Adrenal gland (tissue), 9 donors: ENCODE measurements at regions not wholly inside any gene's neighbourhood (a gene's known extent, or its start where the extent isn't known, plus 50 kb on each side); places are given as distances from the start of the nearest gene placed in this dataset.

Experiments
- DNase-seq, 7 donors: peaks; one replicate each; pipeline ENCODE4 v3.0.0-alpha.2; 2019 to 2020
- H3K27ac ChIP-seq, 5 donors: fragments of 200-600 bp; sonication (generic) in 4 of 5; 1 replicate in 3 of 5; 2 replicates in 2 of 5; pipeline versions ENCODE4 v1.5.1 to v1.8.0; 2016 to 2020; ENCODE audit warnings: mild to moderate bottlenecking in 1 of 5
- H3K27me3 ChIP-seq: fragments of 200-600 bp; 2 replicates; pipeline ENCODE4 v1.8.0; 2021
- H3K36me3 ChIP-seq, 2 donors: fragments of 200-600 bp; replicated peaks in 1 of 2; 1 replicate in 1 of 2; 2 replicates in 1 of 2; pipeline versions ENCODE4 v1.5.1 to v1.8.0; 2018 to 2022
- H3K4me1 ChIP-seq, 2 donors: fragments of 200-600 bp; replicated peaks in 1 of 2; 1 replicate in 1 of 2; 2 replicates in 1 of 2; pipeline versions ENCODE4 v1.5.1 to v1.8.0; 2018 to 2021
- H3K4me3 ChIP-seq, 4 donors: fragments of 200-600 bp; sonication (generic) in 3 of 4; one replicate each; pipeline ENCODE4 v1.5.1; 2016 to 2018
- H3K9me3 ChIP-seq, 3 donors: fragments of 200-600 bp; sonication (generic) in 1 of 3; replicated peaks in 1 of 3; 1 replicate in 2 of 3; 2 replicates in 1 of 3; pipeline versions ENCODE4 v1.5.1 to v1.8.0; 2016 to 2021
- CTCF ChIP-seq, 6 experiments: fragments of 450-650 bp in 4 of 6; fragments of 200-600 bp in 2 of 6; sonication (generic) in 1 of 6; IDR thresholded peaks; 1 replicate in 5 of 6; 2 replicates in 1 of 6; pipeline versions ENCODE4 v1.5.1 to v1.8.0; 2016 to 2021; ENCODE audit warnings: antibody characterized with exemption in 6 of 6, mild to moderate bottlenecking in 2 of 6, moderate library complexity in 1 of 6
- POLR2A ChIP-seq, 2 donors: fragments of 450-650 bp; IDR thresholded peaks; one replicate each; pipeline ENCODE4 v1.6.1; 2017; ENCODE audit warnings: antibody characterized with exemption in 2 of 2, mild to moderate bottlenecking in 2 of 2, moderate library complexity in 1 of 2
- WGBS, 4 donors: extraction: QIAGEN DNeasy Blood & Tissue Kit in 2 of 4; methylation state at CpG; one replicate each; pipeline versions ENCODE4 v1.1.5 to v1.1.7; 2013 to 2017; 5-methylcytosine and 5-hydroxymethylcytosine counted together
- intact Hi-C, 2 donors: fragments of 100-400 bp; cut with DNase I; formaldehyde crosslinking; loops; one replicate each; pipeline versions ENCODE4 v1.14.1 to v1.15.0; 2022 to 2023
- small RNA-seq, 2 donors: library from RNA; depleted of rRNA; stranded (forward); fragments of <200 nt; gene quantifications; one replicate each; pipeline ENCODE3, GENCODE V24; 2016
- donor health status: healthy with polysubstance abuse.
- donor health status: Bipolar disorder and iron deficiency.
- donor health status: DM: yes; HTN: yes; CAD: no.
- donor health status: DM: no; HTN: no; CAD: no.
- donor health status: DM: no; HTN: no; CAD: no.

GRCh38 chr4:158458271-158458895, 63.3 kb upstream of the RXFP1 start:
- no peak overlapping the region for H3K4me3 ChIP-seq
- no peak for TF ChIP-seq POLR2A (IDR thresholded peaks at IDR 0.05)
- TF ChIP-seq CTCF (IDR thresholded peaks at IDR 0.05) = no peak
- no peaks in the 10 kb centered on the region for H3K9me3 ChIP-seq
- no peak overlapping the region for H3K27ac ChIP-seq
- no peak for DNase-seq
- intact Hi-C loops = no loop called here
- H3K27me3 ChIP-seq = no peaks in the 10 kb centered on the region
- H3K4me1 ChIP-seq = no peaks in the 10 kb centered on the region
- WGBS, 4 donors = 87 to 94% (median 91%) methylated on average over 2 of the region's 2 CpGs
- no peaks in the 10 kb centered on the region for H3K36me3 ChIP-seq

- no peak overlapping the region for H3K4me3 ChIP-seq
- no peaks in the 10 kb centered on the region for H3K4me1 ChIP-seq
- no peak for TF ChIP-seq CTCF (IDR thresholded peaks at IDR 0.05)
- TF ChIP-seq POLR2A (IDR thresholded peaks at IDR 0.05) = no peak
- DNase-seq = no peak
- no peaks in the 10 kb centered on the region for H3K36me3 ChIP-seq
- H3K27ac ChIP-seq = no peak overlapping the region
- intact Hi-C loops = no loop called here
- no peaks in the 10 kb centered on the region for H3K27me3 ChIP-seq
- no peaks in the 10 kb centered on the region for H3K9me3 ChIP-seq
These were observed 62.4 kb upstream of the RXFP1 start for GRCh38 chr4:158459085-158459820.

GRCh38 chr4:158461336-158461735, 60.3 kb upstream of the RXFP1 start:
- no peak overlapping the region for H3K4me3 ChIP-seq
- WGBS, 4 donors = 58 to 85% (median 68%) methylated on average over 2 of the region's 2 CpGs
- no peaks in the 10 kb centered on the region for H3K4me1 ChIP-seq
- DNase-seq = no peak
- no peaks in the 10 kb centered on the region for H3K27me3 ChIP-seq
- intact Hi-C loops = no loop called here
- no peaks in the 10 kb centered on the region for H3K9me3 ChIP-seq
- no peak overlapping the region for H3K27ac ChIP-seq
- H3K36me3 ChIP-seq = no peaks in the 10 kb centered on the region
- TF ChIP-seq POLR2A (IDR thresholded peaks at IDR 0.05) (no peak), CTCF (IDR thresholded peaks at IDR 0.05) (no peak)

- H3K36me3 ChIP-seq = no peaks in the 10 kb centered on the region
- intact Hi-C loops = no loop called here
- H3K27ac ChIP-seq = no peak overlapping the region
- no peak for TF ChIP-seq POLR2A (IDR thresholded peaks at IDR 0.05)
- no peak for TF ChIP-seq CTCF (IDR thresholded peaks at IDR 0.05)
- no peak for DNase-seq
- H3K27me3 ChIP-seq = no peaks in the 10 kb centered on the region
- H3K4me3 ChIP-seq = no peak overlapping the region
- H3K9me3 ChIP-seq = no peaks in the 10 kb centered on the region
- H3K4me1 ChIP-seq = no peaks in the 10 kb centered on the region
These were observed 59.1 kb upstream of the RXFP1 start for GRCh38 chr4:158462611-158463010.

Small RNA genes lying in the stretch of these regions (small RNA-seq; reads per million reads assigned to genes)
- 0.08 to 0.12 reads per million in 2 donors for gene RNU4-79P
